BJ (cell line): ENCODE measurements at regions not wholly inside any gene's neighbourhood (a gene's known extent, or its start where the extent isn't known, plus 50 kb on each side); places are given as distances from the start of the nearest gene placed in this dataset.
"Not testable (repeated sequence)": the region's sequence is repeated elsewhere in the genome, so short reads cannot be mapped to it uniquely, and the experiment has no call there.

Experiments used
- CTCF ChIA-PET: fragments of 350-600 bp; formaldehyde crosslinking; extraction: SDS; loops from one replicate; lab custom pipeline; 2021; ENCODE audit warnings: antibody characterized with exemption, inconsistent platforms; lab: Yijun Ruan, JAX
- POLR2A ChIA-PET: fragments of 300-600 bp; sonication (Branson Sonifier 250); formaldehyde crosslinking; extraction: SDS; loops from one replicate; lab custom pipeline; 2021; ENCODE audit warnings: antibody characterized with exemption; lab: Charles Lee
- DNase-seq: peaks from one replicate; pipeline ENCODE4 v3.0.0-alpha.2; 2011; ENCODE audit warnings: low read depth
- H3K27me3 ChIP-seq: 2 replicates; pipeline ENCODE4 v1.6.0; 2011; ENCODE audit warnings: low read length; ENCODE audit not compliant: control insufficient read depth, insufficient read depth
- H3K36me3 ChIP-seq: 2 replicates; pipeline ENCODE4 v1.5.1; 2011; ENCODE audit warnings: low read length; ENCODE audit not compliant: control insufficient read depth, insufficient read depth
- H3K4me3 ChIP-seq: 2 replicates; pipeline ENCODE4 v1.5.1; 2011; ENCODE audit warnings: low read depth, mild to moderate bottlenecking, control low read depth, low read length

DNA sequence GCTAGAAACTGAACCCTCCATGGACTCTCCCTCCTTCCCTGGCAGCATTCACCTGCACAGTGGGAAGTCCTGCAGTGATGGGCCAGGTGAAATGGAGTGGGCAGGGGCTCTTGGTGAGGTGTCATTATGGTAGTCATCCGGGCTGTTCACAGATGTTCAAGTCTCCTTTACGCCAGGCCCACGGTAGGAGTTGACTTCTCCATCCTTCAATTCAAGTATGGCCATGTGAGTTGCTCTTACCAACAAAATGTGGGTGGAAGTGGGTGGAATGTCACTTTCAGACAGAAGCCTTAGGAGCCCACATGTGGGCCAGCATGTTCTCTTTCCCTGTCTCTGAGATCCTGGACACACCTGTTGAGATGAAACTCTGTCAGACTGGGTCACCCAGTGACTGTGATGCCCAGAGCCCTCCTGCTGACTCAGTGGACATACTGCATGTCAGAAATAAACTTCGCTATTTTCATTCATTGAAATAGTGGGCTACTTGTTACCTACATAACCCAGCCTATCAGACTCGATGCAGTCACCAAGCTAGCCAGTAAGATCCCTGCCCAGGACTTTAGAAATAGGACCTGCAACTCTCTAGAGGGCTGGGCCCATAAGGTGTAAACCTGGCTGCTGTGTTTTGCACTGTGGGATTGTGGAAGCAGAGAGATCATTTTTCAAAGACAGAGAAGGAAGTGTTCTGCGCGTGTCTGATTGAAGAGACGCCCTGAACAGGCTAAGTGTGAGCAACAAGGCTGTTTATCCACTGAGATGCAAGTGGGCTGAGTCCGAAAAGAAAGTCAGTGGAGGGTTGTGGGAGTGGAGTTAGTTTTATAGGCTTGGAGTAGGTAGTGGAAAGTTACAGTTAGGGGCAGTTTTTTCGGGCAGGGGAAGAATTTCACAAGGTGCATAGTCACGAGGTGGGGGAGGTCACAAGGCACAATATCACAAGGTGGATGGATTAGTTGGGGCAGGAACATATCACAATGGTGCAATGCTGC, 174.4 kb downstream of the TRIM43 start:
- CTCF ChIA-PET, H3K27me3 ChIP-seq, H3K4me3 ChIP-seq, DNase-seq, H3K36me3 ChIP-seq, POLR2A ChIA-PET: not testable (repeated sequence)

DNA sequence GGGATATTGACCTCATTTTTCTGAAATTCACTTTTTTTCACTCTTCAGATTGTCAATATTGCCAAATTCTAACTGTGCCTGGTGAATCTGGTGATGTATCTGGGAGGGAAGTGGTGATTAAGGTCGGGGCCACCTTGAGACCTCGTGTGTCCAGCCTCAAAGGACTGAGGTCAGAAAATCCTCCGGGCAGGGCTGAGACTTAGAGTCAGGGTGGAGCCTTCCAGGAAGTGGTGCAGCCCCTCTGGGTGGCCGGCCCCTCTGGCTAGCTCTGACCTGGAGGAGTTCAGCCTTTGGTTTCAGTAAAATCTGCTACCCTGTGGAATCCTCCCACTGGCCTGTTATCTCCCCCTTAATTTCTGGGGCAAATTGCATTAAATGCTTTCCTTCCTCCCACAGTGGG, 175.7 kb downstream of the TRIM43 start:
- H3K4me3 ChIP-seq, CTCF ChIA-PET, DNase-seq, POLR2A ChIA-PET, H3K27me3 ChIP-seq, H3K36me3 ChIP-seq: not testable (repeated sequence)

GRCh38 chr2:95767950-95768349, 176.1 kb downstream of the TRIM43 start:
- H3K36me3 ChIP-seq, POLR2A ChIA-PET, DNase-seq, H3K4me3 ChIP-seq, CTCF ChIA-PET, H3K27me3 ChIP-seq: not testable (repeated sequence)

GRCh38 chr2:95769256-95769655, 177.5 kb downstream of the TRIM43 start:
- H3K27me3 ChIP-seq, POLR2A ChIA-PET, H3K36me3 ChIP-seq, CTCF ChIA-PET, H3K4me3 ChIP-seq, DNase-seq: not testable (repeated sequence)

DNA sequence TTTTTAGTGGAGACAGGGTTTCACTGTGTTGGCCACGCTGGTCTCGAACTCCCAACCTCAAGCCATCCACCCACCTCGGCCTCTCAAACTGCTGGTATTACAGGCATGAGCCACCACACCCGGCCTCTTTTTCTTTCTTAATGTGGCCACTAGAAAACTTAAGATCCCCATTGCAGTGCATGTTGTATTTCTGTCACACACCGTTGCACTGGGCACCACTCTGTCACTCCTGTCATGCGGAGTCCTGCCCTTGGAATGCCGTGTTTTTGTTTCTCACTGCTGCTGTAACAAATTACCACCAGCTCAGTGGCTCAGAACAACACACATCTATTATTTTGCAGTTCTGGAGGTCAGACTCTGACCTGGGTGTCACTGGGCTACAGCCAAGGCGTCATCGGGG, 178.9 kb downstream of the TRIM43 start:
- POLR2A ChIA-PET: not testable (repeated sequence)

GRCh38 chr2:95774322-95775192, 182.8 kb downstream of the TRIM43 start:
- CTCF ChIA-PET, POLR2A ChIA-PET, H3K27me3 ChIP-seq, H3K36me3 ChIP-seq, H3K4me3 ChIP-seq, DNase-seq: not testable (repeated sequence)

More for the DNA sequence above, 178.9 kb downstream of the TRIM43 start:
- H3K27me3 ChIP-seq, DNase-seq, H3K36me3 ChIP-seq, H3K4me3 ChIP-seq, CTCF ChIA-PET: not testable (repeated sequence)

- H3K4me3 ChIP-seq, POLR2A ChIA-PET, H3K27me3 ChIP-seq, CTCF ChIA-PET, DNase-seq, H3K36me3 ChIP-seq: not testable (repeated sequence)
Observed at GRCh38 chr2:95775193-95775531, 183.4 kb downstream of the TRIM43 start.
